Activated naive CD8-positive, alpha-beta T cell treated with anti-CD3 and anti-CD28 coated beads for 36 hours (primary cell): ENCODE measurements at regions not wholly inside any gene's neighbourhood (a gene's known extent, or its start where the extent isn't known, plus 50 kb on each side); places are given as distances from the start of the nearest gene placed in this dataset.
"Not testable (repeated sequence)": the region's sequence is repeated elsewhere in the genome, so short reads cannot be mapped to it uniquely, and the experiment has no call there.

Source experiments
- DNase-seq: peaks from one replicate; pipeline ENCODE4 v3.0.0; 2021
- H3K27ac Mint-ChIP-seq: one replicate; pipeline ENCODE4 v1.8.0; 2022; ENCODE audit warnings: mild to moderate bottlenecking, moderate library complexity, mixed read lengths
- H3K27me3 Mint-ChIP-seq: one replicate; pipeline ENCODE4 v1.8.0; 2022; ENCODE audit warnings: mild to moderate bottlenecking, mixed read lengths
- H3K36me3 Mint-ChIP-seq: one replicate; pipeline ENCODE4 v1.8.0; 2021; ENCODE audit warnings: mild to moderate bottlenecking, mixed read lengths
- H3K4me1 Mint-ChIP-seq: one replicate; pipeline ENCODE4 v1.8.0; 2021; ENCODE audit warnings: mixed read lengths
- H3K4me3 Mint-ChIP-seq: one replicate; pipeline ENCODE4 v1.8.0; 2022; ENCODE audit warnings: mild to moderate bottlenecking, moderate library complexity, mixed read lengths
- H3K9me3 Mint-ChIP-seq: one replicate; pipeline ENCODE4 v1.8.0; 2022; ENCODE audit warnings: mixed read lengths

GRCh38 chr6:27642744-27643456 lies 170.0 kb upstream of the ZNF184 start:
- Mint-ChIP-seq H3K27me3 (peaks cover 80% of the 10 kb centered on the region), H3K36me3 (no peaks in the 10 kb centered on the region), H3K4me3 (no peak overlapping the region), H3K4me1 (no peaks in the 10 kb centered on the region), H3K9me3 (peaks cover 4% of the 10 kb centered on the region), H3K27ac (no peak overlapping the region)
- DNase-seq = no peak

DNA sequence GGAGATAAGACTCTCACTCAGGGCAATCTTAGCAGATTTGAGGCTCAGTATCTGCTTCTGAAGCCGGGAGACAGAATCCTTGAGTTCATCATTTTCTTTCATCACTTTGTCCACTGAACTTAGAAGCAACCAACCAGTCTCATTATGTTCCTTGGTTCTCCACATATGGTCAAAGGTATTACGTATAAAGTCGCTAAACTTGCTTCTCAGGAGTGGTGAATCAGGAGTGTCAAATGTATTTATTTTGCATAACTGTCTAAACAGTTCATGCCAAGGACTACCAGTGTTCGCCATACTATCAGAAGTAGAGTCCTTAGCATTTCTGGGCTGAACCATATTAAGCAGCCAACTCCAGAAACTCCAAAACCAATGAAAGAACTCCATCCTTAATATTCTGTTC lies 163.0 kb upstream of the ZNF184 start:
- peaks cover 80% of the 10 kb centered on the region for H3K27me3 Mint-ChIP-seq
- H3K36me3 Mint-ChIP-seq = not testable (repeated sequence)

GRCh38 chr6:27633221-27633688 lies 160.3 kb upstream of the ZNF184 start:
- H3K27me3 Mint-ChIP-seq = peaks cover 95% of the 10 kb centered on the region
- H3K9me3 Mint-ChIP-seq, DNase-seq, H3K27ac Mint-ChIP-seq, H3K36me3 Mint-ChIP-seq, H3K4me3 Mint-ChIP-seq: not testable (repeated sequence)
- H3K4me1 Mint-ChIP-seq = peaks cover 12% of the 10 kb centered on the region

More for the DNA sequence above, 163.0 kb upstream of the ZNF184 start:
- H3K27ac Mint-ChIP-seq, H3K4me3 Mint-ChIP-seq, H3K9me3 Mint-ChIP-seq, H3K4me1 Mint-ChIP-seq, DNase-seq: not testable (repeated sequence)

DNA sequence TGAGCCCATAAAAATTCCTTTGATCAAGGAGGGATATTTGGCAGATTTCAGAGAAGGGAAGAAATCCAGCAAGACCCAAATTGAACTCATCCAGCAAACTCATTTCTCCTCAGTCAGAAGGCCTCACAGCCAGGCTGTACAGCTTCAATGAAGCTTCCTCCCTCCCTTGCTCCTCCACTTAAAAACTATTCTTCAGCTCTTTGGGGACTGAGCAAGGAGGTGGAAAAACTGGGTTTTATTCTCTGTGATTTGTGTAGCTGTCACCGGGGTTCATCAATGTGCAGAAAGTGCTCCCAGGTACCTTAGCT lies 158.7 kb upstream of the ZNF184 start:
- no peak overlapping the region for H3K27ac Mint-ChIP-seq
- peaks cover 7% of the 10 kb centered on the region for H3K9me3 Mint-ChIP-seq
- H3K27me3 Mint-ChIP-seq = peaks cover 92% of the 10 kb centered on the region
- peaks cover 12% of the 10 kb centered on the region for H3K4me1 Mint-ChIP-seq
- DNase-seq = no peak
- H3K36me3 Mint-ChIP-seq = peaks cover 4% of the 10 kb centered on the region
- H3K4me3 Mint-ChIP-seq = peak overlapping the region; percentile 22

DNA sequence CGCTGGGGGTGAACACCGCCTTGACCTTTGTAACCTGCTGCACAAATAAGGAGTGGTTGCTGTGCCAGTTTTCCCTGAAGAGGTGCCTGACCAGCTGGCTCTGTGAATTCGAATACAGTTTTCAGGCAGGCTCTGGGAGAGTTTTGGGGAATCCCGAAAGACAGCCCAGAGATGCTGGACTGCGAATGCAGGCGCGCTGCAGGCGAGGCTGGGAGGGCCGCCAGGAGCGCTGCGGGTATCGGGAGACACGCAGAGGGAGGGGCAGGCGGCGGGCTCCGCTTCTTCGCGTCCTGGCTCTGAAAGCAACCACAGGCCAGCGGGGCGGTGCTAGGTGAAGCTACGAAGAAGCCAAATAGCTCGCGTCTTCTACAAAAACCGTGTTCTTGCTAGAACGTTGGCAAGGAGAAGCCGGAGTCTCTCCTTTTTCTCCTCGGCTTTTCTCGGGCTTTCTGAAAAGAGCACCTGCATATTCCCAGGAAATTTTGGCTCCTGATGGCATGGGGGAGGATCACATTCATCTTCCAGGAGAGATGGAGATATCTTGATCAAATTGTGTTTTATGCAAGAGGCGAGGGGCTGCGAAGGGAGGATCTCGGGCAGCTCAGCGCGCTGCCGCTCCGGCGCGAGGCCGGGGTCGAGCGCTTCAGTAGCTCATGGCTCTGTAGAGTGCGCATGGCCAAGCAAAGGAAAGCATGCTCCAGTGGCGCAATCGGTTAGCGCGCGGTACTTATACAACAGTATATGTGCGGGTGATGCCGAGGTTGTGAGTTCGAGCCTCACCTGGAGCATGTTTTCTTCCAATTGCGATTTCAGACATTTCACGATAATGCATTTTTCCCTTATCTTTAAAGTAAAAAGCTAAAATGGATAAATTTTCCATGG lies 158.1 kb upstream of the ZNF184 start:
- H3K36me3 Mint-ChIP-seq = peaks cover 4% of the 10 kb centered on the region
- H3K27me3 Mint-ChIP-seq = peaks cover 92% of the 10 kb centered on the region
- peak overlapping the region; percentile 84 for H3K4me3 Mint-ChIP-seq
- peak; percentile 64 for DNase-seq
- H3K27ac Mint-ChIP-seq = peak overlapping the region; percentile 87
- peaks cover 12% of the 10 kb centered on the region for H3K4me1 Mint-ChIP-seq
- peaks cover 7% of the 10 kb centered on the region for H3K9me3 Mint-ChIP-seq

GRCh38 chr6:27624694-27625262 lies 151.9 kb upstream of the ZNF184 start:
- Mint-ChIP-seq H3K4me3 (no peak overlapping the region), H3K36me3 (no peaks in the 10 kb centered on the region), H3K9me3 (no peaks in the 10 kb centered on the region), H3K27ac (no peak overlapping the region), H3K4me1 (no peaks in the 10 kb centered on the region), H3K27me3 (peaks cover 88% of the 10 kb centered on the region)
- DNase-seq = no peak

DNA sequence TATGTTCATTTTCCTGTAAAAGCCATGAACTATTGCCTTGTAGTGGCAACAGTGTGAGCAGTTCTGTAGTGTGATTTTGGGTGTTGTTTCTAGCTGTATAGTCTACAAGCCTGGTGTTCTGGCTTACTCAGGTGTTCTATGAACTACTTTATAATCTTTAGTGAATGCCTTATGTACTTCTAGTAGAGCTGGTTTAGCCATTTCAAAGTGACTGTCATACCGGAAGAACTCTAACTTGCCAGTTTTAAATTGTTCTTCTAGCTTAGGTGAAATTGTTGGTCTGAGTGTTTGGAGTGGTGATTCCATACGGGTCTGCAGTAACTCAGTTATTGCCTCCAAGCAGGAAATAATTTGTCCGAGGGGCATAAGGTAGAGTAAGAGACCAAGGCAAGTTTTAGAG lies 150.2 kb upstream of the ZNF184 start:
- Mint-ChIP-seq H3K9me3 (peaks cover under 1% of the 10 kb centered on the region), H3K27ac (no peak overlapping the region), H3K4me1 (peaks cover under 1% of the 10 kb centered on the region), H3K4me3 (no peak overlapping the region), H3K27me3 (peaks cover 88% of the 10 kb centered on the region), H3K36me3 (peaks cover under 1% of the 10 kb centered on the region)
- no peak for DNase-seq

- H3K27ac Mint-ChIP-seq = no peak overlapping the region
- H3K9me3 Mint-ChIP-seq = peaks cover 2% of the 10 kb centered on the region
- no peak for DNase-seq
- peaks cover 9% of the 10 kb centered on the region for H3K4me1 Mint-ChIP-seq
- H3K27me3 Mint-ChIP-seq = peaks cover 88% of the 10 kb centered on the region
- peaks cover 2% of the 10 kb centered on the region for H3K36me3 Mint-ChIP-seq
- H3K4me3 Mint-ChIP-seq = no peak overlapping the region
These were observed 146.5 kb upstream of the ZNF184 start for GRCh38 chr6:27619436-27619835.

GRCh38 chr6:27617700-27618689 lies 145.1 kb upstream of the ZNF184 start:
- Mint-ChIP-seq H3K4me3 (peak overlapping the region; percentile 72), H3K9me3 (peaks cover 2% of the 10 kb centered on the region), H3K4me1 (peaks cover 9% of the 10 kb centered on the region), H3K36me3 (peaks cover 2% of the 10 kb centered on the region), H3K27ac (peak overlapping the region; percentile 82), H3K27me3 (peaks cover 88% of the 10 kb centered on the region)
- DNase-seq = no peak

DNA sequence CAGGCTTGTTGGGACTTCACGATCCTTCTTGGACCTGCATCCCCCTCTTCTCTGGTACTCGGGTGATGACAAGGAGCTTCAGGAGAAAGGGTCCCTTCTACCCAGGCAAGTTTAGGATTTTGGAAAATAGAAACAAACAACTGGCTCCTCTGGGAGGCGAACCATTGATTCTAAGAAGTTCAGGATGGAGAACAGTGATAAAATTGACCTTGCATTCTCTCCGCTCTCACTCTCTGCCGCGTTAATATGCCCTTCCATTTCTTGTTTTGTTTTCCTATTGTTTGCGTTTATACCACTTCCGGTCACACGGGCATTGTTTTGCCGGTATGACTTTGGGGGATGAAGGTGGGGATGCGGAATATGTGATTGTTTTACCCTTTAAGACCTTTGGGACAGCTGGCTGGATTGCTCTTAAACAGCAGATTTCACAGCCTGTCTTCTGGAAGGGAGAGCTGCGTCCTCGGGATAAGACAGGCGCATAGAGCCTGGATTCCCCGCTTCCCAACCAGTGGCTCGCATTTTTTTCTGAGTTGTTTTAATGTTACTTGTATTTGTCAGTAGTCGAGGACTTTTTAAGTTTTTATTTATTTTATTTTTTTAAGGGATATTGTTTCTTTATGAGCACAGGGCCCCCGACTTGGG lies 144.3 kb upstream of the ZNF184 start:
- peak overlapping the region; percentile 72 for H3K4me3 Mint-ChIP-seq
- H3K4me1 Mint-ChIP-seq = peaks cover 9% of the 10 kb centered on the region
- no peak for DNase-seq
- H3K27me3 Mint-ChIP-seq = peaks cover 86% of the 10 kb centered on the region
- H3K9me3 Mint-ChIP-seq = peaks cover 2% of the 10 kb centered on the region
- H3K36me3 Mint-ChIP-seq = peaks cover 2% of the 10 kb centered on the region
- H3K27ac Mint-ChIP-seq = no peak overlapping the region

DNA sequence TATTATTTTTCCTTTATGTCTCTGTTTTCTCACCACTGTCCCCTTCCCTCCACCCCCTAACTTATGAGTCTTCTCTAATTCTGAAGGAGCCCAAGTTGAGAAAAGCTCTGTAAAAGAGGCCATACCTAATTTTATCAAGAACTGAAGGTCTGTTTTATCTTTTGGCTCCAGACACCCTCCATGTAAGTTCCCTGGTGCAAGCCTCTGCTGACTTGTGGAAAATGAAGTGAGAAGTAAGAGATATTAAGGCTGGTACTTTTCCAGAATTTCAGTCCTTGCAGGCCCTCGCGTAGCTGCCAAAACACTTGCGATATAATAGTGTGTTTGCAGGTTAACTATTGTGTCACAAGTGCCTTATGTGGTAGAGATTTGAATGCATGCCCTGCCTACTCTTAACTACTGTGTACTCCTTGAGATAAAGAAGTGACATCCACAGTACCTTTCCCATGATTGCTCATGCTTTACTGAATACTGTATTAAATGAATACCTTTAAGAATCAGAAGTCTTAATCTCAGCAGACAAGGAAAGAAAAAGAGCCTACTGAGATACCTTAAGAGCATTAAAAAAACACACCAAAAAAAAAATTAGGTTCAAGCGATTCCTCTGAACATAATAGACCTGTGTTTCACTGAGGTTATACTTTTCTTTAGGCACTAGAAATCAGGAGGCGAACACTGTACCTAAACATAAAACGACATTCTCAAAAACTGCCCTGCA lies 143.6 kb upstream of the ZNF184 start:
- Mint-ChIP-seq H3K4me3 (no peak overlapping the region), H3K4me1 (peaks cover 9% of the 10 kb centered on the region), H3K36me3 (peaks cover 2% of the 10 kb centered on the region), H3K27ac (no peak overlapping the region), H3K9me3 (peaks cover 2% of the 10 kb centered on the region), H3K27me3 (peaks cover 85% of the 10 kb centered on the region)
- no peak for DNase-seq

DNA sequence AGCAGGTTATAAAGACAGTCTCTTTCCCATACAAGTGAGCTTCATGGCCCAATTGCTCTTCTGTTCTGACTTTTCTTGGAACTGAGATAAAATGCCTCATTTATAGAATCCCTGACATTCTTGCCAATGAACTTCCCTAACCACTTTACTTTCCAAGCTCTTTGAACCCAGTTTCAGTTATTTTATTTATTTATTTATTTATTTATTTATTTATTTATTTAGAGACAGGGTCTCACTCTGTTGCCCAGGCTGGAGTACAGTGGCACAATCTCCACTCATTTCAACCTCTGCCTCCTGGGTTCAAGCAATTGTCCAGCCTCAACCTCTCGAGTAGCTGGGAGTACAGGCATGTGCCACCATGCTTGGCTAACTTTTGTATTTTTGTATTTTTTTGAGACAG lies 138.5 kb upstream of the ZNF184 start:
- Mint-ChIP-seq H3K9me3 (no peaks in the 10 kb centered on the region), H3K36me3 (no peaks in the 10 kb centered on the region), H3K27me3 (peaks cover 69% of the 10 kb centered on the region), H3K27ac (no peak overlapping the region), H3K4me3 (no peak overlapping the region), H3K4me1 (no peaks in the 10 kb centered on the region)
- DNase-seq = no peak

DNA sequence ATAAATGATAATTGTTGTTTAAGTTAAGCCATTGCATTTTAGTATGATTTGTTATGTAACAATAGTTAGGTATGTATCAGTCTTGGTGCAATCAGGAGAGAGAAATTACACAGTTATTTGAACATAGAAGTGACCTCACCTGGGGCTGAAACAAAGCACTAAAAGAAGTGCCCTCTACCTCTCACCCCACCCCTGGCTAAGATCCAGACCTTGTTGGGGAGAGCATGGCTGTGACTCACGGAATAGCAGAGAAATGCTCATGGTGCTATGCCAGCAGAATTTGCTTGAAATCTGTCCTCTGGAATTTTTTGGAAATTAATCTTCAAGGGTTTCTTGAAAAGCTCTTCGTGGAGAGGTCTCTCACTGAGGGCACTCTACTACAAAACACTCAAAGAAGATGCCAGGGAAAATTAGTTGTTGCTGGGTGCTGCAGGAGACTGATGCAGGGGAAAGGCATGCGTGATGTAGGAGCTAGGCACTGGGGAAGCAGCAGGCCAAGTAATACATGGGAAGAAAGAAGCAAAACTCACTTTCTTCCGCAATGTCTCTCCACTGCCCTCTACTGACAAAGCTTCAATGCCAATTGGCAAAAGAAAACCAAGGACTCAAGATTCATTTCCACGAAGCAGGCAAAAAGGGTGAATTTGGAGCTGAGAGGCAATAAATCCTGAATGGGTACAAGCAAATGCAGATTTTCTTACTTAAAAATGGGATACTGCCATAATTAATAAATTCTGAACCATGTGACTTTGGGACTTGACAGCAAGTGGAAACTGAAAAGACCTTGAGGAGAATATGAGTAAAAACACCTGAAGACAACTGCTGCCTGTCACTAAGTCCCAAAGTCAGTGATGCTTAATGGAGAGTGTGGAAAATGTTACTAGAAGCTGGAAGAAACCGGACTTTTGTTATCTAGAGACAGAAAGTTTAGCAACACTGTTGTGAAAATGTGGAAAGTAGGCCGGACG lies 136.3 kb upstream of the ZNF184 start:
- H3K4me1 Mint-ChIP-seq = peaks cover 12% of the 10 kb centered on the region
- H3K9me3 Mint-ChIP-seq = peaks cover 2% of the 10 kb centered on the region
- no peak overlapping the region for H3K4me3 Mint-ChIP-seq
- no peak for DNase-seq
- H3K27ac Mint-ChIP-seq = no peak overlapping the region
- peaks cover 2% of the 10 kb centered on the region for H3K36me3 Mint-ChIP-seq
- H3K27me3 Mint-ChIP-seq = peaks cover 77% of the 10 kb centered on the region
